BJ (cell line): ENCODE measurements at regions not wholly inside any gene's neighbourhood (a gene's known extent, or its start where the extent isn't known, plus 50 kb on each side); places are given as distances from the start of the nearest gene placed in this dataset.

Experiments
- CTCF ChIA-PET: fragments of 350-600 bp; formaldehyde crosslinking; extraction: SDS; loops from one replicate; lab custom pipeline; 2021; ENCODE audit warnings: antibody characterized with exemption, inconsistent platforms; lab: Yijun Ruan, JAX
- POLR2A ChIA-PET: fragments of 300-600 bp; sonication (Branson Sonifier 250); formaldehyde crosslinking; extraction: SDS; loops from one replicate; lab custom pipeline; 2021; ENCODE audit warnings: antibody characterized with exemption; lab: Charles Lee
- DNase-seq: peaks from one replicate; pipeline ENCODE4 v3.0.0-alpha.2; 2011; ENCODE audit warnings: low read depth
- H3K27me3 ChIP-seq: 2 replicates; pipeline ENCODE4 v1.6.0; 2011; ENCODE audit warnings: low read length; ENCODE audit not compliant: control insufficient read depth, insufficient read depth
- H3K36me3 ChIP-seq: 2 replicates; pipeline ENCODE4 v1.5.1; 2011; ENCODE audit warnings: low read length; ENCODE audit not compliant: control insufficient read depth, insufficient read depth
- H3K4me3 ChIP-seq: 2 replicates; pipeline ENCODE4 v1.5.1; 2011; ENCODE audit warnings: low read depth, mild to moderate bottlenecking, control low read depth, low read length
- CTCF ChIP-seq: IDR thresholded peaks from 2 replicates; pipeline ENCODE4 v1.5.1; 2011; ENCODE audit warnings: low read depth, mild to moderate bottlenecking, control low read depth, inconsistent platforms, low read length, moderate library complexity; ENCODE audit not compliant: insufficient read depth

GRCh38 chr18:25713103-25713502, 361.1 kb upstream of the ZNF521 start:
- no peak for TF ChIP-seq CTCF
- H3K27me3 ChIP-seq: peaks cover 4% of the 10 kb centered on the region; the same call in 1 of the 2 replicates
- no peak overlapping the region for H3K4me3 ChIP-seq
- CTCF ChIA-PET: interaction anchor here (1.8 kb wide), 1 partner anchor 15 kb away, joined by 4 read pairs; no protein-coding TSS in a partner anchor
- DNase-seq: no peak
- POLR2A ChIA-PET: no interaction called here
- H3K36me3 ChIP-seq: no peaks in the 10 kb centered on the region

GRCh38 chr18:25710981-25711380, 359.0 kb upstream of the ZNF521 start:
- ChIA-PET POLR2A (no interaction called here), CTCF (interaction anchor here (1.1 kb wide), 1 partner anchor 15 kb away, joined by 4 read pairs; no protein-coding TSS in a partner anchor)
- H3K4me3 ChIP-seq: no peak overlapping the region
- TF ChIP-seq CTCF: no peak
- peaks cover 4% of the 10 kb centered on the region; the same call in 1 of the 2 replicates for H3K27me3 ChIP-seq
- DNase-seq: no peak
- H3K36me3 ChIP-seq: no peaks in the 10 kb centered on the region

- no peak overlapping the region for H3K4me3 ChIP-seq
- ChIA-PET CTCF (no interaction called here), POLR2A (no interaction called here)
- DNase-seq: no peak
- H3K27me3 ChIP-seq: peaks cover 5% of the 10 kb centered on the region; the same call in 1 of the 2 replicates
- no peaks in the 10 kb centered on the region for H3K36me3 ChIP-seq
- TF ChIP-seq CTCF: no peak
Observed at GRCh38 chr18:25705650-25706049, 353.7 kb upstream of the ZNF521 start.

- no peak for DNase-seq
- 0 out of 2 replicates have a peak, but pooled peaks cover 4% of the 10 kb centered on the region for H3K27me3 ChIP-seq
- H3K4me3 ChIP-seq: no peak overlapping the region
- TF ChIP-seq CTCF: no peak
- ChIA-PET POLR2A (no interaction called here), CTCF (no interaction called here)
- H3K36me3 ChIP-seq: no peaks in the 10 kb centered on the region
Observed at GRCh38 chr18:25704494-25704893, 352.5 kb upstream of the ZNF521 start.

GRCh38 chr18:25704071-25704470, 352.1 kb upstream of the ZNF521 start:
- H3K36me3 ChIP-seq: no peaks in the 10 kb centered on the region
- CTCF ChIA-PET: no interaction called here
- TF ChIP-seq CTCF: no peak
- no peak for DNase-seq
- POLR2A ChIA-PET: no interaction called here
- H3K4me3 ChIP-seq: no peak overlapping the region
- H3K27me3 ChIP-seq: 0 out of 2 replicates have a peak, but pooled peaks cover 4% of the 10 kb centered on the region
